SK-N-MC (cell line): ENCODE measurements at regions not wholly inside any gene's neighbourhood (a gene's known extent, or its start where the extent isn't known, plus 50 kb on each side); places are given as distances from the start of the nearest gene placed in this dataset.

Source experiments
- DNase-seq: peaks from one replicate; pipeline ENCODE4 v3.0.0-alpha.2; 2011; ENCODE audit warnings: low read depth, low spot score
- H3K27ac ChIP-seq: fragments of 200-600 bp; sonication (generic); 2 replicates; pipeline ENCODE4 v1.5.1; 2016; ENCODE audit warnings: mixed run types
- H3K36me3 ChIP-seq: fragments of 200-600 bp; sonication (generic); 2 replicates; pipeline ENCODE4 v1.6.1; 2017; ENCODE audit warnings: antibody characterized with exemption, low read length, mixed read lengths; ENCODE audit not compliant: insufficient read depth
- H3K4me3 ChIP-seq: fragments of 200-600 bp; sonication (generic); 2 replicates; pipeline ENCODE4 v1.5.1; 2016
- H3K9ac ChIP-seq: fragments of 200-600 bp; sonication (generic); 2 replicates; pipeline ENCODE4 v1.8.0; 2017; ENCODE audit warnings: mixed run types, mixed read lengths; ENCODE audit not compliant: insufficient read length
- H3K9me3 ChIP-seq: fragments of 200-600 bp; sonication (generic); 2 replicates; pipeline ENCODE4 v1.6.1; 2017; ENCODE audit warnings: low read depth, mild to moderate bottlenecking, antibody characterized with exemption, low read length, moderate library complexity, mixed read lengths
- EZH2 ChIP-seq: fragments of 200-600 bp; sonication (generic); IDR thresholded peaks from one replicate; pipeline ENCODE4 v1.6.1; 2017; ENCODE audit warnings: antibody characterized with exemption
- FOXP2 ChIP-seq: optimal IDR thresholded peaks from 2 replicates; pipeline ENCODE3; 2011; ENCODE audit warnings: mild to moderate bottlenecking, moderate library complexity; ENCODE audit not compliant: insufficient read depth; ENCODE audit errors: extremely low read length, control extremely low read depth
- POLR2AphosphoS5 ChIP-seq: IDR thresholded peaks from 2 replicates; pipeline ENCODE4 v1.6.1; 2012; ENCODE audit warnings: mild to moderate bottlenecking, low read depth, low read length, borderline replicate concordance

DNA sequence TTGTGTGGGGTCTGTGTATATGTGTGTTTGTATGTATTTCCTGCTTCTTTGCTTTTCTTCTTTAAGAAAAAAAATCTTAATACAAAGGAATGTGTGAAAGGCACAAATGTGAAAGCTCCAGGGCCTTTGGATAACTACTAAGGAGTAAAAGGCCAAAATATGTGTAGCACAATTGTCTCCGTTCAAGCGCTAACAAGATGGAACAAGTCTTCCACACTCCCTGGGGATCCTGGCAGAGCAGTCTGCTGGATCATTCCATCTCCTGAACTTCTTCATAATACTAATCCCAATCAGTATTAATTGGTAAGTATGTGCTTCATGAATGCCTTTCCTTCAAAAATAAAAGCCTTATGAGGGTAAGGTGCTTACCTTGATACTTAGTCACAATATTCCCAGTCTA, 462.5 kb upstream of the TBX3 start:
- Histone ChIP-seq H3K9ac (no peak overlapping the region), H3K36me3 (no peaks in the 10 kb centered on the region), H3K27ac (no peak overlapping the region), H3K4me3 (no peak overlapping the region), H3K9me3 (no peaks in the 10 kb centered on the region)
- DNase-seq, result no peak
- TF ChIP-seq EZH2 (no peak), POLR2AphosphoS5 (no peak), FOXP2 (no peak)

DNA sequence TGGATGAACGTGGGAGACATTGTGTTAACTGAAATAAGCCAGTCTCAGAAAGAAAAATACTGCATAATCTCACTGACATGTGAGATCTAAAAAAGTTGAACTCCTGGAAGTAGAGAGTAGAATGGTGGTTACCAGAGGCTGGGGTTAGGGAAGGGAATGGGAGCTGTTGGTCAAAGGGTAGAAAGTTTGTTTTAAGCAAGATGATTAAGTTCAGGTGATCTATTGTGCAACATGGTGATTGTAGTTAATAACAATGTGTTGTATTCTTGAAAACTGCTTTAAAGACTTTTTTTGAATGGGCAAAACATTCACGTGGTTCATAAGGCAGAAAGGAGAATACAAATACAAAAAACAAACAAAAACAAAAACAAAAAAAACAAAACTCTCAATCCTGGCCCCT, 460.4 kb upstream of the TBX3 start:
- no peaks in the 10 kb centered on the region for H3K36me3 ChIP-seq
- H3K27ac ChIP-seq, result no peak overlapping the region
- no peaks in the 10 kb centered on the region for H3K9me3 ChIP-seq
- no peak for TF ChIP-seq FOXP2
- TF ChIP-seq EZH2, result no peak
- TF ChIP-seq POLR2AphosphoS5, result no peak
- H3K9ac ChIP-seq, result no peak overlapping the region
- no peak overlapping the region for H3K4me3 ChIP-seq
- no peak for DNase-seq

DNA sequence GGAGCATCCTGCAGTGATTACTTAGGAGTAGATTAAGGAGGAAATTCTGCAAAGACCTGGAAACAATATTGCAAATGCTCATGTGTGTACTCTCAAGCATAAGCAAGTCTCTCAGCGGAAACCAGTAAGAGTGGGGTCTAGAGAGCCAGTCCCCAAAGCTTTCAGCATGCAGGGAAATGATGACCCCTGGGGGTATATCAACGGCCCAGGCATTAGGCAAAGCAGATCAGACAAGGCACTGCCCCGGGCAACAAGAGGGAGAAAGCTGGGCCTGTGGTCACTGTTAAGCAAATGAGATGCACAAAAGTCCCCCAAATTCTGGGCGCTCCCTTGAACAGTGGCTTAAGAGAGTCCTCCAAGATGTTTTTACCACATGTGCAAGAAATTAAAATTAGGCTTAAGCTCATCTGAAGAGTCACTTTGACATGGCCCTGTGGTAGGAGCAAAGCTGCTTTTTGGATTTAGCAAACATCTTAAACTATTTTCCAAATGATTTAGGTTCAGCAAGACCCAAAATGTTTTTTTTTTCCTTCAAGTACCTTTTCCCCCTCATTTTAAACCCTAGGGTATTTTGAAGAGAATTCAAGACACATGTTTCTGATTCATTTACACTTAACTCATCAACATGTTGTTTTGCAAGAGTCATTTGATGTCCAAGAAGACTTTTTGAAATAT, 457.1 kb upstream of the TBX3 start:
- no peak for DNase-seq
- Histone ChIP-seq H3K36me3 (no peaks in the 10 kb centered on the region), H3K4me3 (no peak overlapping the region), H3K9ac (no peak overlapping the region), H3K9me3 (no peaks in the 10 kb centered on the region), H3K27ac (no peak overlapping the region)
- TF ChIP-seq FOXP2 (no peak), EZH2 (no peak), POLR2AphosphoS5 (no peak)

DNA sequence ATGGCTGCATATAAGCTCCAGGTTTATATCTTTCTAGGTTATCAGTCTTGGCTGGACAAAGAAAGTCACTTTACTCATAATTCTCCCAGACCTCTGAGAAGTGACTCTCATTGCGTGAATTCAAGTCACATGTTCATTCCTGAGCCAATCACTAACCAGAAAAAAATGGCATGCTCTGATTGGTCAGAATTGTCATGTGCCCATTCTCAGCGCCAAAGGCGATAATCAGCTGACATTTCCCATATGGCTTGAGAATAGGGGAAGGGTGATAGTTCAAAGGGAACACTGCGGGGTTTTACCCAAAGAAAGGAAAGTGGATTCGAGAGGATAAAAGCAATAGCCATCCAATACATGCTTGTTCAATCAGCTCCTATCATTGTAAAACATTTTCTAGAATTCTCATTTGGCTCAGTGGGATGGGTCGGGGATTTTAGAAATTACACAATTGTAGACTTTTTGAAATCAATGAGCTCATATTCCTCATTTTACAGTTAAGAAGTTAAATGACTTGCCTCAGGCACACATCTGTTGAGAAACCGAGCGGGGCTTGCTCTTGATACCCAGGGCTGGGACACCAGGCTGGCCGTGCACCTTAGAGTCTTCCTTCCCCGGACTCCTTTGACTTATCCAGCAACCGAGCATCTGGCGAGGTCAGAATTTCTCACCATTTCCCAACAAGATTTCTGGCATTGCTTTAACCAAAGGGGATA, 454.0 kb upstream of the TBX3 start:
- no peak overlapping the region for H3K9ac ChIP-seq
- TF ChIP-seq EZH2, result no peak
- TF ChIP-seq POLR2AphosphoS5, result no peak
- TF ChIP-seq FOXP2, result no peak
- no peaks in the 10 kb centered on the region for H3K36me3 ChIP-seq
- H3K4me3 ChIP-seq, result no peak overlapping the region
- no peak overlapping the region for H3K27ac ChIP-seq
- no peak for DNase-seq
- no peaks in the 10 kb centered on the region for H3K9me3 ChIP-seq

DNA sequence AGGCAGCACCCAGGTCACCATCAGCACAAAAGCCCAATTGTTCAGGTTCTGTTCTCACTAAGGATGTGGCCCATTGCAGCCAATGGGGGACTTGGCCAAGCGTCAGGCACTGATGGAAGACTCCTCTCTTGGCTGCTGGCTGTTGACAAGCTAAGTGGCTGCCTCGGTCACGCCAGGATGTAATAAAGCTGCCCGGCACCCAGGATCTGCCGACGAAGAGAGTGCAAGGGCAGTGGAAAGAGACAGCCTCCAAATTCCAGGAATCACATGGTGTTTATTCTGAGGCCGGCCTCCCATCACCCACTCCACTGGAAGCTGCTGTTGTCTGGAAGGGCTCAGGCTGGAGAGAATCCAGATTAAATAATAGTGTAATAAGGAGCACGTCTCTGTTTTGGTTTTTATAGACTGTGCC, 451.8 kb upstream of the TBX3 start:
- H3K9me3 ChIP-seq, result no peaks in the 10 kb centered on the region
- DNase-seq, result no peak
- H3K27ac ChIP-seq, result no peak overlapping the region
- H3K9ac ChIP-seq, result no peak overlapping the region
- TF ChIP-seq FOXP2 (no peak), EZH2 (no peak), POLR2AphosphoS5 (no peak)
- H3K4me3 ChIP-seq, result no peak overlapping the region
- no peaks in the 10 kb centered on the region for H3K36me3 ChIP-seq

DNA sequence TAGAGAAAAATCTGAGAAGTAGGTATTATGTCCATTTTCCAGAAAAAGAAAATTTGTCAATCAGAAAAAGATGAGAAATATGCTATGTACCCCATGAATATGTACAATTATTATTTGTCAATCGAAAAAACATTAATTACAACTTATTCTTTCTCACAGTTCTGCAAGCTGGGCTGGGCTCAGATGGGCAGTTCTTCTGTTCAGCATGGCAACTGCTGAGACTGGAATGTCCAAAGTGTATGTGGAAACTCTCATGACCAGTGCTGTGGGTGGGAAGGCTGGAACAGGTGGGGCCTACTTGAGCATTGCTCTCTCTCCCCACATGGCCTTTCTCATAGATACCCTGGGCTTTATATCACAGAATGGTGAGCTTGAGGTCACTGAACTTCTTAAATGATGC, 450.3 kb upstream of the TBX3 start:
- H3K27ac ChIP-seq, result no peak overlapping the region
- TF ChIP-seq POLR2AphosphoS5 (no peak), EZH2 (no peak), FOXP2 (no peak)

DNA sequence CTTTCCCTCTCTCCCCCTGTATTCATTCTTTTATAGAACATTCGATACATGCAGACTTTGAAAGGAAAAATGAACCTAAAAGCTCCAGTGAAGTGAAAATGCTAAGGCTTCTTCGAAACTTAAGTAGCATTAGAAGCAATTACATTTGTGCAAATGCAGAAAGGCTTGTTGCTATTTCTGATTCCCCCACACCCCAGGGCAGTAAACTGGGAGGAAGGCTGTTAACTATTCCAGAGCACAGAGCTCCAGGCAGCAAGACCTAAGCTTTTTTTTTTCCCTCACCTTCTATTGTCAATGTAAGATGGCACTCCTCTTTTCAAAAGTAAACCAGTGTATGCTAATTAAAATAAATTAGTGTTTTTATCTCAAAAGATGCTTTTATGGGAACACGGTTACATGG, 448.9 kb upstream of the TBX3 start:
- no peaks in the 10 kb centered on the region for H3K9me3 ChIP-seq
- H3K27ac ChIP-seq, result no peak overlapping the region
- TF ChIP-seq FOXP2, result no peak
- TF ChIP-seq POLR2AphosphoS5, result no peak
- no peak for TF ChIP-seq EZH2
- DNase-seq, result no peak
- H3K9ac ChIP-seq, result no peak overlapping the region
- H3K4me3 ChIP-seq, result no peak overlapping the region
- H3K36me3 ChIP-seq, result no peaks in the 10 kb centered on the region

More for the DNA sequence above, 450.3 kb upstream of the TBX3 start:
- Histone ChIP-seq H3K9ac (no peak overlapping the region), H3K36me3 (no peaks in the 10 kb centered on the region), H3K9me3 (no peaks in the 10 kb centered on the region), H3K4me3 (no peak overlapping the region)
- DNase-seq, result no peak

DNA sequence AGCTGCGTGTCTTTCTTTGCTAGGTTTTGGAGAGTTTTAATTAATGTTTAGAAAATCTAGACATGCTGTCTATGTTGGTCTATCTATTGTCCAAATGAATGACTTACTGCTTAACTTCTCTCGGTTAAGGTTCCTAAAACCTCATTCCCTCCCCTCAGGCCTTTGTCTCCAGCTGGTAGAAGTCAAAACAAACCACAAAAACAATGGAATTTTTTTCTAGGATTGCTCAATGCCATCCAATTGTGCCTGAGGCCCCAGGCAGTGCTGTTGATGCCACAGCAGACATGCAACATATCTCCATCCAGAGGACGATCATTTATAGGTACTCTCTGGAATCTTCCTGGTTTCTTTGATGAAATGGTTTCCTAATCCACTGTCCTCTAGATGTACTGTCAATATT, 448.2 kb upstream of the TBX3 start:
- no peak for DNase-seq
- TF ChIP-seq POLR2AphosphoS5 (no peak), EZH2 (no peak), FOXP2 (no peak)
- Histone ChIP-seq H3K4me3 (no peak overlapping the region), H3K9ac (no peak overlapping the region), H3K9me3 (no peaks in the 10 kb centered on the region), H3K36me3 (no peaks in the 10 kb centered on the region), H3K27ac (no peak overlapping the region)
